BLaER1 treated with 17β-estradiol and CSF1 and Interleukin-3, amounts not matched to agents 10 nM and 100 nM (cell line): ENCODE measurements at regions not wholly inside any gene's neighbourhood (a gene's known extent, or its start where the extent isn't known, plus 50 kb on each side); places are given as distances from the start of the nearest gene placed in this dataset.

Experiments used
- H3K27ac ChIP-seq, 11 experiments: shearing (Covaris generic); formaldehyde crosslinking; 2 replicates each; pipeline ENCODE4 v1.8.1; 2022
- H3K27me3 ChIP-seq, 11 experiments: shearing (Covaris generic); formaldehyde crosslinking; 2 replicates each; pipeline ENCODE4 v1.8.1; 2022
- H3K36me3 ChIP-seq, 11 experiments: shearing (Covaris generic); formaldehyde crosslinking; 2 replicates each; pipeline ENCODE4 v1.8.1; 2022
- H3K4me1 ChIP-seq, 10 experiments: shearing (Covaris generic); formaldehyde crosslinking; 2 replicates each; pipeline ENCODE4 v1.8.1; 2022
- H3K4me2 ChIP-seq, 11 experiments: shearing (Covaris generic); formaldehyde crosslinking; 2 replicates each; pipeline ENCODE4 v1.8.1; 2022
- H3K4me3 ChIP-seq, 10 experiments: shearing (Covaris generic); formaldehyde crosslinking; 2 replicates each; pipeline ENCODE4 v1.8.1; 2022
- H3K9ac ChIP-seq, 11 experiments: shearing (Covaris generic); formaldehyde crosslinking; 2 replicates each; pipeline ENCODE4 v1.8.1; 2022
- H3K9me3 ChIP-seq, 11 experiments: shearing (Covaris generic); formaldehyde crosslinking; replicated peaks in 1 of 11; 2 replicates each; pipeline ENCODE4 v1.8.1; 2022
- H4K20me1 ChIP-seq, 11 experiments: shearing (Covaris generic); formaldehyde crosslinking; 2 replicates each; pipeline ENCODE4 v1.8.1; 2022
- Cebpa-rat ChIP-seq, 11 experiments: shearing (Covaris generic); IDR thresholded peaks; 2 replicates each; pipeline ENCODE4 v1.8.1; 2022

GRCh38 chr15:35229085-35229484, 144.0 kb upstream of the NANOGP8 start:
- no peak overlapping the region for H3K9ac ChIP-seq
- TF ChIP-seq Cebpa-rat (IDR thresholded peaks at IDR 0.05) = no peak
- H4K20me1 ChIP-seq = no peaks in the 10 kb centered on the region
- H3K4me3 ChIP-seq = no peak overlapping the region
- H3K27ac ChIP-seq = no peak overlapping the region
- no peaks in the 10 kb centered on the region for H3K36me3 ChIP-seq
- no peak overlapping the region for H3K4me2 ChIP-seq
- peaks cover 0 to 24% (median 15%) of the 10 kb centered on the region in 11 experiments; a peak in 11 of 22 replicates for H3K9me3 ChIP-seq
- no peaks in the 10 kb centered on the region for H3K4me1 ChIP-seq
- no peaks in the 10 kb centered on the region for H3K27me3 ChIP-seq

GRCh38 chr15:35218215-35218614, 133.1 kb upstream of the NANOGP8 start:
- Histone ChIP-seq H3K9me3 (no peaks in the 10 kb centered on the region), H3K27me3 (no peaks in the 10 kb centered on the region), H3K4me3 (no peak overlapping the region), H3K27ac (no peak overlapping the region), H3K36me3 (no peaks in the 10 kb centered on the region), H3K4me1 (no peaks in the 10 kb centered on the region), H3K9ac (no peak overlapping the region), H3K4me2 (no peak overlapping the region), H4K20me1 (no peaks in the 10 kb centered on the region)
- TF ChIP-seq Cebpa-rat (IDR thresholded peaks at IDR 0.05) = no peak

GRCh38 chr15:35215093-35215492, 130.0 kb upstream of the NANOGP8 start:
- no peaks in the 10 kb centered on the region for H3K9me3 ChIP-seq
- no peak overlapping the region for H3K9ac ChIP-seq
- no peaks in the 10 kb centered on the region for H3K36me3 ChIP-seq
- H3K4me2 ChIP-seq = no peak overlapping the region
- no peaks in the 10 kb centered on the region for H3K4me1 ChIP-seq
- H4K20me1 ChIP-seq = no peaks in the 10 kb centered on the region
- H3K27ac ChIP-seq = no peak overlapping the region
- H3K27me3 ChIP-seq = no peaks in the 10 kb centered on the region
- no peak overlapping the region for H3K4me3 ChIP-seq
- no peak for TF ChIP-seq Cebpa-rat (IDR thresholded peaks at IDR 0.05)

- no peaks in the 10 kb centered on the region for H3K4me1 ChIP-seq
- TF ChIP-seq Cebpa-rat (IDR thresholded peaks at IDR 0.05) = no peak
- H3K9me3 ChIP-seq = no peaks in the 10 kb centered on the region
- no peak overlapping the region for H3K9ac ChIP-seq
- no peak overlapping the region for H3K4me2 ChIP-seq
- no peaks in the 10 kb centered on the region for H3K36me3 ChIP-seq
- H4K20me1 ChIP-seq = no peaks in the 10 kb centered on the region
- no peak overlapping the region for H3K27ac ChIP-seq
- H3K4me3 ChIP-seq = no peak overlapping the region
- no peaks in the 10 kb centered on the region for H3K27me3 ChIP-seq
Observed at GRCh38 chr15:35211240-35211902, 126.3 kb upstream of the NANOGP8 start.

- H3K4me2 ChIP-seq = no peak overlapping the region
- no peak overlapping the region for H3K27ac ChIP-seq
- H3K4me3 ChIP-seq = no peak overlapping the region
- H3K36me3 ChIP-seq = no peaks in the 10 kb centered on the region
- no peak for TF ChIP-seq Cebpa-rat (IDR thresholded peaks at IDR 0.05)
- H3K27me3 ChIP-seq = no peaks in the 10 kb centered on the region
- no peaks in the 10 kb centered on the region for H3K4me1 ChIP-seq
- no peaks in the 10 kb centered on the region for H3K9me3 ChIP-seq
- H4K20me1 ChIP-seq = no peaks in the 10 kb centered on the region
- no peak overlapping the region for H3K9ac ChIP-seq
Observed at GRCh38 chr15:35210370-35210769, 125.3 kb upstream of the NANOGP8 start.

GRCh38 chr15:35209838-35210237, 124.7 kb upstream of the NANOGP8 start:
- no peak for TF ChIP-seq Cebpa-rat (IDR thresholded peaks at IDR 0.05)
- H3K4me3 ChIP-seq = no peak overlapping the region
- no peaks in the 10 kb centered on the region for H3K9me3 ChIP-seq
- no peaks in the 10 kb centered on the region for H3K4me1 ChIP-seq
- no peaks in the 10 kb centered on the region for H3K27me3 ChIP-seq
- H4K20me1 ChIP-seq = no peaks in the 10 kb centered on the region
- no peak overlapping the region for H3K27ac ChIP-seq
- no peaks in the 10 kb centered on the region for H3K36me3 ChIP-seq
- H3K9ac ChIP-seq = no peak overlapping the region
- H3K4me2 ChIP-seq = no peak overlapping the region

GRCh38 chr15:35208353-35208752, 123.3 kb upstream of the NANOGP8 start:
- Histone ChIP-seq H3K4me3 (no peak overlapping the region), H3K27me3 (no peaks in the 10 kb centered on the region), H3K9me3 (no peaks in the 10 kb centered on the region), H3K9ac (no peak overlapping the region), H3K4me2 (no peak overlapping the region), H3K4me1 (no peaks in the 10 kb centered on the region), H4K20me1 (no peaks in the 10 kb centered on the region), H3K36me3 (no peaks in the 10 kb centered on the region), H3K27ac (no peak overlapping the region)
- no peak for TF ChIP-seq Cebpa-rat (IDR thresholded peaks at IDR 0.05)

GRCh38 chr15:35206060-35206675, 121.1 kb upstream of the NANOGP8 start:
- no peak overlapping the region for H3K27ac ChIP-seq
- no peaks in the 10 kb centered on the region for H3K36me3 ChIP-seq
- no peak overlapping the region for H3K4me2 ChIP-seq
- no peaks in the 10 kb centered on the region for H3K27me3 ChIP-seq
- no peaks in the 10 kb centered on the region for H3K4me1 ChIP-seq
- no peak for TF ChIP-seq Cebpa-rat (IDR thresholded peaks at IDR 0.05)
- no peaks in the 10 kb centered on the region for H4K20me1 ChIP-seq
- H3K9me3 ChIP-seq = no peaks in the 10 kb centered on the region
- H3K4me3 ChIP-seq = no peak overlapping the region
- H3K9ac ChIP-seq = no peak overlapping the region

GRCh38 chr15:35198197-35198596, 113.1 kb upstream of the NANOGP8 start:
- Histone ChIP-seq H3K9me3 (no peaks in the 10 kb centered on the region), H3K4me3 (no peak overlapping the region), H3K4me2 (no peak overlapping the region), H3K27ac (no peak overlapping the region), H4K20me1 (no peaks in the 10 kb centered on the region), H3K27me3 (no peaks in the 10 kb centered on the region), H3K36me3 (no peaks in the 10 kb centered on the region), H3K4me1 (no peaks in the 10 kb centered on the region), H3K9ac (no peak overlapping the region)
- no peak for TF ChIP-seq Cebpa-rat (IDR thresholded peaks at IDR 0.05)

- H3K9me3 ChIP-seq = peaks cover 0 to under 1% (median 0%) of the 10 kb centered on the region in 11 experiments; a peak in 3 of 22 replicates
- H3K9ac ChIP-seq = no peak overlapping the region
- H3K27me3 ChIP-seq = no peaks in the 10 kb centered on the region
- H3K36me3 ChIP-seq = no peaks in the 10 kb centered on the region
- no peaks in the 10 kb centered on the region for H4K20me1 ChIP-seq
- H3K4me2 ChIP-seq = no peak overlapping the region
- no peak overlapping the region for H3K27ac ChIP-seq
- H3K4me1 ChIP-seq = no peaks in the 10 kb centered on the region
- H3K4me3 ChIP-seq = no peak overlapping the region
- TF ChIP-seq Cebpa-rat (IDR thresholded peaks at IDR 0.05) = no peak
Observed at GRCh38 chr15:35197754-35198153, 112.7 kb upstream of the NANOGP8 start.
